Lower lobe of right lung (tissue), 2 donors: ENCODE measurements at regions not wholly inside any gene's neighbourhood (a gene's known extent, or its start where the extent isn't known, plus 50 kb on each side); places are given as distances from the start of the nearest gene placed in this dataset.

Experiments used
- ATAC-seq, 2 donors: fragments of 200-7000 bp; cut with Tn5 transposase; one replicate each; pipeline ENCODE4 v1.9.1; 2020 to 2022; ENCODE audit warnings: mild to moderate bottlenecking in 2 of 2, moderate library complexity in 2 of 2
- DNase-seq: peaks from one replicate; pipeline ENCODE4 v3.0.0-alpha.2; 2020
- H3K27ac ChIP-seq: fragments of 200-600 bp; one replicate; pipeline ENCODE4 v1.8.0; 2022
- H3K27me3 ChIP-seq: fragments of 200-600 bp; one replicate; pipeline ENCODE4 v1.8.0; 2022; ENCODE audit warnings: low read depth
- H3K36me3 ChIP-seq: fragments of 200-600 bp; one replicate; pipeline ENCODE4 v1.8.0; 2022; ENCODE audit warnings: mild to moderate bottlenecking
- H3K4me1 ChIP-seq: fragments of 200-600 bp; one replicate; pipeline ENCODE4 v1.8.0; 2022
- H3K4me3 ChIP-seq: fragments of 200-600 bp; one replicate; pipeline ENCODE4 v1.8.0; 2022; ENCODE audit warnings: mild to moderate bottlenecking
- H3K9me3 ChIP-seq: fragments of 200-600 bp; one replicate; pipeline ENCODE4 v1.8.0; 2022
- CTCF ChIP-seq: fragments of 200-600 bp; IDR thresholded peaks from one replicate; pipeline ENCODE4 v1.8.0; 2022; ENCODE audit warnings: antibody characterized with exemption, mild to moderate bottlenecking
- intact Hi-C: fragments of 100-400 bp; cut with DNase I; formaldehyde crosslinking; loops from one replicate; pipeline ENCODE4 v1.11.0; 2022
- donor health status: DM: no; HTN: yes; CAD: no; lungs with severe emphysema.

GRCh38 chr6:168210239-168211105 lies 109.1 kb downstream of the DACT2 start:
- Histone ChIP-seq H3K27ac (no peak overlapping the region), H3K36me3 (no peaks in the 10 kb centered on the region), H3K9me3 (no peaks in the 10 kb centered on the region), H3K27me3 (no peaks in the 10 kb centered on the region), H3K4me3 (no peak overlapping the region), H3K4me1 (no peaks in the 10 kb centered on the region)
- no peak for TF ChIP-seq CTCF
- intact Hi-C loops = no loop called here
- ATAC-seq (peak in 1 of 2 donors; percentile 24), DNase-seq (no peak)

GRCh38 chr6:168209420-168209819 lies 110.2 kb downstream of the DACT2 start:
- Histone ChIP-seq H3K9me3 (no peaks in the 10 kb centered on the region), H3K4me1 (no peaks in the 10 kb centered on the region), H3K27me3 (no peaks in the 10 kb centered on the region), H3K27ac (no peak overlapping the region), H3K36me3 (no peaks in the 10 kb centered on the region), H3K4me3 (no peak overlapping the region)
- ATAC-seq (no peak), DNase-seq (no peak)
- TF ChIP-seq CTCF = no peak
- intact Hi-C loops = no loop called here

GRCh38 chr6:168208854-168209253 lies 110.7 kb downstream of the DACT2 start:
- TF ChIP-seq CTCF = no peak
- intact Hi-C loops = no loop called here
- Histone ChIP-seq H3K27me3 (no peaks in the 10 kb centered on the region), H3K27ac (no peak overlapping the region), H3K4me1 (no peaks in the 10 kb centered on the region), H3K36me3 (no peaks in the 10 kb centered on the region), H3K9me3 (no peaks in the 10 kb centered on the region), H3K4me3 (no peak overlapping the region)
- no peak for DNase-seq
- no peak for ATAC-seq

- H3K4me1 ChIP-seq = no peaks in the 10 kb centered on the region
- H3K27ac ChIP-seq = no peak overlapping the region
- DNase-seq (no peak), ATAC-seq (no peak)
- no peak overlapping the region for H3K4me3 ChIP-seq
- no peak for TF ChIP-seq CTCF
- no peaks in the 10 kb centered on the region for H3K27me3 ChIP-seq
- no peaks in the 10 kb centered on the region for H3K9me3 ChIP-seq
- no peaks in the 10 kb centered on the region for H3K36me3 ChIP-seq
- intact Hi-C loops = no loop called here
Measured at GRCh38 chr6:168208402-168208801, 111.2 kb downstream of the DACT2 start.

GRCh38 chr6:168207421-168208175 lies 112.0 kb downstream of the DACT2 start:
- intact Hi-C loops = no loop called here
- Histone ChIP-seq H3K4me3 (no peak overlapping the region), H3K9me3 (no peaks in the 10 kb centered on the region), H3K4me1 (no peaks in the 10 kb centered on the region), H3K27ac (no peak overlapping the region), H3K36me3 (no peaks in the 10 kb centered on the region), H3K27me3 (no peaks in the 10 kb centered on the region)
- DNase-seq = no peak
- no peak for ATAC-seq
- TF ChIP-seq CTCF = no peak
